Mammary epithelial cell (primary cell): ENCODE measurements at regions not wholly inside any gene's neighbourhood (a gene's known extent, or its start where the extent isn't known, plus 50 kb on each side); places are given as distances from the start of the nearest gene placed in this dataset.
A peak's percentile ranks its signal among the peaks of the same experiment; 100 is the strongest.

Source experiments
- EZH2 ChIP-seq: IDR thresholded peaks from 2 replicates; pipeline ENCODE4 v1.6.1; 2012; ENCODE audit warnings: low read length, inconsistent platforms, borderline replicate concordance
- TF ChIP-seq, protein P1 (sequence below), 2 donors: IDR thresholded peaks in 1 of 2; conservative IDR thresholded peaks in 1 of 2; 2 replicates each; pipeline ENCODE4 v1.5.1; 2011 to 2012; ENCODE audit warnings: inconsistent platforms in 2 of 2, low read length in 2 of 2, mild to moderate bottlenecking in 2 of 2, control low read depth in 1 of 2, low read depth in 1 of 2; ENCODE audit not compliant: insufficient read depth in 1 of 2; ENCODE audit errors: extremely low read depth in 1 of 2

DNA sequence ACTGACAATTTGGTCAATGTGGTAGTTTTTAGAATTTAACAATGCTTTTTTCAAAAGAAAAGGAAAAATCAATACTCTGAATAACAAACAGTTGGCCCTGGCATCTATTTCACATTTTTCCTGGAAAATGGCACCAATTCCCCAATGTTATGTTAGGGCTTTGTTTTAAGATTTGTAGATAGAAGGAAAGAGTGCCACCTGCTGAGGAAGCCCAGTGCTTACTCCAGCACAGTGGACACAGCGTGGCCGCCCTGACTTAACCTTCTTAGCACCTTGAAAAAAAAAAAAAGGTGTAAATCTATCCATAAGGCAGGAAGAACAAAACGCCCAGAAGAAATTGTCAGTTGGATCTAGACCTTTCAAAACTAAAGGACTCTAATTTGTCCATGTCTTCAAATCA lies 110.7 kb upstream of the CNTN4 start:
- TF ChIP-seq, protein P1, sequence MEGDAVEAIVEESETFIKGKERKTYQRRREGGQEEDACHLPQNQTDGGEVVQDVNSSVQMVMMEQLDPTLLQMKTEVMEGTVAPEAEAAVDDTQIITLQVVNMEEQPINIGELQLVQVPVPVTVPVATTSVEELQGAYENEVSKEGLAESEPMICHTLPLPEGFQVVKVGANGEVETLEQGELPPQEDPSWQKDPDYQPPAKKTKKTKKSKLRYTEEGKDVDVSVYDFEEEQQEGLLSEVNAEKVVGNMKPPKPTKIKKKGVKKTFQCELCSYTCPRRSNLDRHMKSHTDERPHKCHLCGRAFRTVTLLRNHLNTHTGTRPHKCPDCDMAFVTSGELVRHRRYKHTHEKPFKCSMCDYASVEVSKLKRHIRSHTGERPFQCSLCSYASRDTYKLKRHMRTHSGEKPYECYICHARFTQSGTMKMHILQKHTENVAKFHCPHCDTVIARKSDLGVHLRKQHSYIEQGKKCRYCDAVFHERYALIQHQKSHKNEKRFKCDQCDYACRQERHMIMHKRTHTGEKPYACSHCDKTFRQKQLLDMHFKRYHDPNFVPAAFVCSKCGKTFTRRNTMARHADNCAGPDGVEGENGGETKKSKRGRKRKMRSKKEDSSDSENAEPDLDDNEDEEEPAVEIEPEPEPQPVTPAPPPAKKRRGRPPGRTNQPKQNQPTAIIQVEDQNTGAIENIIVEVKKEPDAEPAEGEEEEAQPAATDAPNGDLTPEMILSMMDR (conservative IDR thresholded peaks at IDR 0.05 in 1 of 2, IDR thresholded peaks at IDR 0.05 in 1 of 2; ENCODE audit: extremely low read depth in 1 of 2, insufficient read depth in 1 of 2, low read depth in 1 of 2, low read length in 2 of 2): peak in 1 of 2 donors; percentile 8
- no peak for TF ChIP-seq EZH2
